Heart right ventricle (tissue), 16 donors: ENCODE measurements at regions not wholly inside any gene's neighbourhood (a gene's known extent, or its start where the extent isn't known, plus 50 kb on each side); places are given as distances from the start of the nearest gene placed in this dataset.

Experiments
- ATAC-seq, 8 donors: fragments of 200-7000 bp; cut with Tn5 transposase; one replicate each; pipeline ENCODE4 v1.9.1; 2020; ENCODE audit warnings: mild to moderate bottlenecking in 8 of 8, moderate library complexity in 8 of 8, moderate number of reproducible peaks in 1 of 8
- DNase-seq, 2 donors: peaks; one replicate each; pipeline ENCODE4 v3.0.0-alpha.2; 2020
- H3K27ac ChIP-seq, 10 donors: fragments of 200-600 bp; sonication (generic) in 2 of 10; one replicate each; pipeline versions ENCODE4 v1.5.0 to v1.8.0; 2020 to 2022; ENCODE audit warnings: mild to moderate bottlenecking in 3 of 10
- H3K27me3 ChIP-seq, 7 donors: fragments of 200-600 bp; one replicate each; pipeline ENCODE4 v1.8.0; 2021 to 2022; ENCODE audit warnings: mild to moderate bottlenecking in 2 of 7
- H3K36me3 ChIP-seq, 9 donors: fragments of 200-600 bp; sonication (generic) in 1 of 9; one replicate each; pipeline versions ENCODE4 v1.5.0 to v1.8.0; 2020 to 2022; ENCODE audit warnings: mild to moderate bottlenecking in 2 of 9
- H3K4me1 ChIP-seq, 9 donors: fragments of 200-600 bp; sonication (generic) in 1 of 9; one replicate each; pipeline versions ENCODE4 v1.5.0 to v1.8.0; 2020 to 2022; ENCODE audit warnings: mild to moderate bottlenecking in 4 of 9
- H3K4me3 ChIP-seq, 10 donors: fragments of 200-600 bp; sonication (generic) in 2 of 10; one replicate each; pipeline versions ENCODE4 v1.5.0 to v1.8.0; 2020 to 2022; ENCODE audit warnings: mild to moderate bottlenecking in 7 of 10, moderate library complexity in 2 of 10
- H3K9me3 ChIP-seq, 11 donors: fragments of 200-600 bp in 10 of 11; sonication (generic) in 2 of 11; one replicate each; pipeline versions ENCODE4 v1.5.0 to v1.8.0; 2013 to 2022; ENCODE audit warnings: mild to moderate bottlenecking in 2 of 11, control low read depth in 1 of 11, moderate library complexity in 1 of 11
- whole genome bisulfite sequencing, 2 donors: extraction: QIAGEN DNeasy Blood & Tissue Kit; methylation state at CpG; one replicate each; pipeline ENCODE4 v1.1.7; 2013; ENCODE audit warnings: inconsistent platforms in 1 of 2; 5-methylcytosine and 5-hydroxymethylcytosine counted together
- intact Hi-C, 10 donors: fragments of 100-400 bp; cut with DNase I; formaldehyde crosslinking; loops; one replicate each; pipeline versions ENCODE4 v1.11.1 to v1.14.2; 2022
- TF ChIP-seq, protein P1 (sequence below), 9 donors: fragments of 200-600 bp; sonication (generic) in 2 of 9; IDR thresholded peaks; one replicate each; pipeline versions ENCODE4 v1.5.0 to v1.8.0; 2021 to 2022; ENCODE audit warnings: antibody characterized with exemption in 9 of 9, mild to moderate bottlenecking in 5 of 9, moderate library complexity in 1 of 9
- donor health status: Arrhythmogenic right ventricular cardiomyopathy.
- donor health status: ischemic (EF 13 %, LVEDD 7.1; RV severe dilation, severe dysfunction).
- donor health status: healthy with polysubstance abuse.
- donor health status: DM: no; HTN: yes; CAD: no.
- donor health status: DM: no; HTN: no; CAD: no.
- donor health status: ischemic (EF 25% LVEDD 6.9; RV normal size, moderate dysfunction).
- donor health status: ischemic (EF 25% LVEDD 5.7; RV mildly dilated, moderate dysfunction).
- donor health status: healthy.
- donor health status: DM: yes; HTN: yes; CAD: no.
- donor health status: Ischemic cardiomyopathy.
- donor health status: ischemic (EF 35%, LVEDD 5.7; RV mildly dilated, moderate dysfunction).
- donor health status: nonischemic (EF 11% LVEDD 7.7; RV severe dilation, severe dysfunction).
- donor health status: DM: yes; HTN: yes; CAD: no.
- donor health status: PGD.
- donor health status: ischemic (EF 29% LVEDD 5.4; RV normal size, mild dysfunction).
- donor health status: nonischemic (EF 23%, LVEDD 6.1; RV moderate dilation, normal function).

GRCh38 chr3:24591191-24591590 lies 96.5 kb upstream of the THRB start:
- DNase-seq (no peak), ATAC-seq (no peak)
- TF ChIP-seq, protein P1, sequence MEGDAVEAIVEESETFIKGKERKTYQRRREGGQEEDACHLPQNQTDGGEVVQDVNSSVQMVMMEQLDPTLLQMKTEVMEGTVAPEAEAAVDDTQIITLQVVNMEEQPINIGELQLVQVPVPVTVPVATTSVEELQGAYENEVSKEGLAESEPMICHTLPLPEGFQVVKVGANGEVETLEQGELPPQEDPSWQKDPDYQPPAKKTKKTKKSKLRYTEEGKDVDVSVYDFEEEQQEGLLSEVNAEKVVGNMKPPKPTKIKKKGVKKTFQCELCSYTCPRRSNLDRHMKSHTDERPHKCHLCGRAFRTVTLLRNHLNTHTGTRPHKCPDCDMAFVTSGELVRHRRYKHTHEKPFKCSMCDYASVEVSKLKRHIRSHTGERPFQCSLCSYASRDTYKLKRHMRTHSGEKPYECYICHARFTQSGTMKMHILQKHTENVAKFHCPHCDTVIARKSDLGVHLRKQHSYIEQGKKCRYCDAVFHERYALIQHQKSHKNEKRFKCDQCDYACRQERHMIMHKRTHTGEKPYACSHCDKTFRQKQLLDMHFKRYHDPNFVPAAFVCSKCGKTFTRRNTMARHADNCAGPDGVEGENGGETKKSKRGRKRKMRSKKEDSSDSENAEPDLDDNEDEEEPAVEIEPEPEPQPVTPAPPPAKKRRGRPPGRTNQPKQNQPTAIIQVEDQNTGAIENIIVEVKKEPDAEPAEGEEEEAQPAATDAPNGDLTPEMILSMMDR (IDR thresholded peaks at IDR 0.05), result no peak
- H3K27ac ChIP-seq, result no peak overlapping the region
- H3K36me3 ChIP-seq, result no peaks in the 10 kb centered on the region
- H3K9me3 ChIP-seq, result no peaks in the 10 kb centered on the region
- H3K4me1 ChIP-seq, result peaks cover 0 to 17% (median 8%) of the 10 kb centered on the region in 9 donors
- H3K4me3 ChIP-seq, result no peak overlapping the region
- no peaks in the 10 kb centered on the region for H3K27me3 ChIP-seq
- intact Hi-C loops, result no loop called here

GRCh38 chr3:24591661-24592555 lies 97.3 kb upstream of the THRB start:
- no peaks in the 10 kb centered on the region for H3K36me3 ChIP-seq
- no peak overlapping the region for H3K27ac ChIP-seq
- DNase-seq, result no peak
- TF ChIP-seq, protein P1 (IDR thresholded peaks at IDR 0.05), result no peak
- ATAC-seq, result no peak
- 83 to 88% methylated on average over 5 of the region's 5 CpGs for WGBS, 2 donors
- no peaks in the 10 kb centered on the region for H3K27me3 ChIP-seq
- no peaks in the 10 kb centered on the region for H3K9me3 ChIP-seq
- no peak overlapping the region for H3K4me3 ChIP-seq
- intact Hi-C loops, result no loop called here
- H3K4me1 ChIP-seq, result peaks cover 0 to 17% (median 8%) of the 10 kb centered on the region in 9 donors

GRCh38 chr3:24594161-24594560 lies 99.5 kb upstream of the THRB start:
- DNase-seq (no peak), ATAC-seq (no peak)
- H3K27ac ChIP-seq, result no peak overlapping the region
- intact Hi-C loops, result no loop called here
- H3K27me3 ChIP-seq, result no peaks in the 10 kb centered on the region
- H3K9me3 ChIP-seq, result no peaks in the 10 kb centered on the region
- peaks cover 0 to 9% (median 2%) of the 10 kb centered on the region in 9 donors for H3K4me1 ChIP-seq
- H3K4me3 ChIP-seq, result no peak overlapping the region
- TF ChIP-seq, protein P1 (IDR thresholded peaks at IDR 0.05), result no peak
- H3K36me3 ChIP-seq, result no peaks in the 10 kb centered on the region

DNA sequence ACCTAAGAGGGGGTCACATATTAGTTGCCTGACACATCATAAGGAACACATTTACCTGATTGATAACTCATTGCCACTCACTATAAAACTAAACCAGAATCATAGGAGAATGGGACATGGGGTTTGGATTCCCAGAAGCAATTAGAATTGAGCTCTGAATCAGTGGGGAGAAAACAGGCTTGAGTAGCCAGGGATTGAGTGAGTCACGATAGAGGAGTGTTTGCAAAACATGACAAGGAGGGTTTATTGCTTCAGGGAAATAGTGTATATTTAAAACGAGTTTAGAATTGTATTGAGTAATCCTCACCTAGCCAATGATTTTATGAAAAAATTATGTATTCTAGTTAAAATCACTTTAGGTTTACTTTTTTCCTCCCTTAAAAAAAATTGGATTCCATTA lies 101.1 kb upstream of the THRB start:
- Histone ChIP-seq H3K4me1 (no peaks in the 10 kb centered on the region), H3K4me3 (no peak overlapping the region), H3K27me3 (no peaks in the 10 kb centered on the region), H3K36me3 (no peaks in the 10 kb centered on the region), H3K9me3 (no peaks in the 10 kb centered on the region), H3K27ac (no peak overlapping the region)
- DNase-seq (no peak), ATAC-seq (no peak)
- intact Hi-C loops, result no loop called here
- TF ChIP-seq, protein P1 (IDR thresholded peaks at IDR 0.05), result no peak
- 84 to 90% methylated on average over 2 of the region's 2 CpGs for WGBS, 2 donors
